ENCODE measurements at regions not wholly inside any gene's neighbourhood (a gene's known extent, or its start where the extent isn't known, plus 50 kb on each side); places are given as distances from the start of the nearest gene placed in this dataset.

- H3K4me1 ChIP-seq: no peaks in the 10 kb centered on the region
- no peaks in the 10 kb centered on the region for H3K27me3 ChIP-seq
- H3K36me3 ChIP-seq: no peaks in the 10 kb centered on the region
- no peak for DNase-seq
- TF ChIP-seq CTCF (IDR thresholded peaks at IDR 0.05) (no peak), POLR2A (IDR thresholded peaks at IDR 0.05) (no peak)
- intact Hi-C loops (cut with DNase I; ENCODE audit: low total_unique reads): no loop called here
- H3K4me3 ChIP-seq: no peak overlapping the region
- no peaks in the 10 kb centered on the region for H3K9me3 ChIP-seq
- H3K27ac ChIP-seq: no peak overlapping the region
Observed at GRCh38 chr7:37540917-37541316, 92.3 kb upstream of the ELMO1 start.

- Histone ChIP-seq H3K27ac (no peak overlapping the region), H3K27me3 (no peaks in the 10 kb centered on the region), H3K9me3 (no peaks in the 10 kb centered on the region), H3K4me1 (no peaks in the 10 kb centered on the region), H3K36me3 (no peaks in the 10 kb centered on the region), H3K4me3 (no peak overlapping the region)
- no peak for DNase-seq
- TF ChIP-seq CTCF (IDR thresholded peaks at IDR 0.05): no peak
- no peak for TF ChIP-seq POLR2A (IDR thresholded peaks at IDR 0.05)
- intact Hi-C loops (cut with DNase I; ENCODE audit: low total_unique reads): no loop called here
Observed at GRCh38 chr7:37541810-37542443, 93.3 kb upstream of the ELMO1 start.

GRCh38 chr7:37545619-37546534 lies 97.2 kb upstream of the ELMO1 start:
- no peak for DNase-seq
- no peaks in the 10 kb centered on the region for H3K36me3 ChIP-seq
- no peaks in the 10 kb centered on the region for H3K4me1 ChIP-seq
- no peak overlapping the region for H3K27ac ChIP-seq
- no peaks in the 10 kb centered on the region for H3K9me3 ChIP-seq
- intact Hi-C loops (cut with DNase I; ENCODE audit: low total_unique reads): no loop called here
- no peaks in the 10 kb centered on the region for H3K27me3 ChIP-seq
- no peak for TF ChIP-seq CTCF (IDR thresholded peaks at IDR 0.05)
- TF ChIP-seq POLR2A (IDR thresholded peaks at IDR 0.05): no peak
- H3K4me3 ChIP-seq: no peak overlapping the region

GRCh38 chr7:37546677-37547076 lies 98.0 kb upstream of the ELMO1 start:
- Histone ChIP-seq H3K27ac (no peak overlapping the region), H3K4me1 (no peaks in the 10 kb centered on the region), H3K4me3 (no peak overlapping the region), H3K36me3 (no peaks in the 10 kb centered on the region), H3K27me3 (no peaks in the 10 kb centered on the region), H3K9me3 (no peaks in the 10 kb centered on the region)
- DNase-seq: no peak
- TF ChIP-seq CTCF (IDR thresholded peaks at IDR 0.05) (no peak), POLR2A (IDR thresholded peaks at IDR 0.05) (no peak)
- intact Hi-C loops (cut with DNase I; ENCODE audit: low total_unique reads): no loop called here

Measured in uterus (tissue), 3 donors.